Activated CD8-positive, alpha-beta memory T cell treated with anti-CD3 and anti-CD28 coated beads, Interleukin-2, amount 10 ng/mL, durations not matched to agents 7 days and 5 days (primary cell): ENCODE measurements at regions not wholly inside any gene's neighbourhood (a gene's known extent, or its start where the extent isn't known, plus 50 kb on each side); places are given as distances from the start of the nearest gene placed in this dataset.

Experiments used
- ATAC-seq: fragments of 150-1000 bp; cut with Tn5 transposase; one replicate; pipeline ENCODE4 v1.10.0; 2021; ENCODE audit warnings: moderate library complexity
- CTCF ChIA-PET: fragments of 350-600 bp; sonication (Branson Sonifier 250); formaldehyde crosslinking; loops from one replicate; lab custom pipeline; 2021; ENCODE audit warnings: antibody characterized with exemption; lab: Charles Lee
- DNase-seq: peaks from one replicate; pipeline ENCODE4 v3.0.0-alpha.2; 2020
- H3K27ac Mint-ChIP-seq: one replicate; pipeline ENCODE4 v1.8.0; 2021; ENCODE audit warnings: mild to moderate bottlenecking, mixed read lengths
- H3K27me3 Mint-ChIP-seq: one replicate; pipeline ENCODE4 v1.8.0; 2021; ENCODE audit warnings: mixed read lengths
- H3K36me3 Mint-ChIP-seq: one replicate; pipeline ENCODE4 v1.8.0; 2021; ENCODE audit warnings: mild to moderate bottlenecking, mixed read lengths
- H3K4me1 Mint-ChIP-seq: one replicate; pipeline ENCODE4 v1.8.0; 2021; ENCODE audit warnings: mixed read lengths
- H3K4me3 Mint-ChIP-seq: one replicate; pipeline ENCODE4 v1.8.0; 2021; ENCODE audit warnings: mild to moderate bottlenecking, moderate library complexity, mixed read lengths
- H3K9me3 Mint-ChIP-seq: one replicate; pipeline ENCODE4 v1.8.0; 2022; ENCODE audit warnings: low read depth, mixed read lengths

DNA sequence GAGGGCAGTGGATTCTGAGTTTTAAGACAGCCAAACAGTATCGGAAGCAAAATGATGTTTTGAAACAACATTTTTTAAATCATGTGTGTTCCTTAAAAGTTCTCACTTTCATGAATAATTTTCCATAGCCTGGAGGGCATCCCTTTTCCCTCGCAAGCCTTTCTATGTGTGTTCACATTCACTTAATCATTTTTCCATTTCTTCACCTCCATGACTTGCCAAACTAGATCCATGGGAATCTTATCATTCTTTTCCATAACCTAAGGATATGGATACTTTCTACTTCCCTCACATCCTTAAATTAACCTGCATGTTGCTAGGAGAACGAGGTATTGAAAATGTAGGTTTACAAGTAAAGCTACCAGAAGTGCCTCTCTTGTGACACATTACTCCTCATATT is 94.2 kb upstream of the NPVF start:
- no peak for ATAC-seq
- CTCF ChIA-PET: no interaction called here
- Mint-ChIP-seq H3K4me1 (no peaks in the 10 kb centered on the region), H3K9me3 (no peaks in the 10 kb centered on the region), H3K27me3 (peaks cover 21% of the 10 kb centered on the region), H3K4me3 (no peak overlapping the region), H3K27ac (no peak overlapping the region), H3K36me3 (no peaks in the 10 kb centered on the region)
- no peak for DNase-seq

DNA sequence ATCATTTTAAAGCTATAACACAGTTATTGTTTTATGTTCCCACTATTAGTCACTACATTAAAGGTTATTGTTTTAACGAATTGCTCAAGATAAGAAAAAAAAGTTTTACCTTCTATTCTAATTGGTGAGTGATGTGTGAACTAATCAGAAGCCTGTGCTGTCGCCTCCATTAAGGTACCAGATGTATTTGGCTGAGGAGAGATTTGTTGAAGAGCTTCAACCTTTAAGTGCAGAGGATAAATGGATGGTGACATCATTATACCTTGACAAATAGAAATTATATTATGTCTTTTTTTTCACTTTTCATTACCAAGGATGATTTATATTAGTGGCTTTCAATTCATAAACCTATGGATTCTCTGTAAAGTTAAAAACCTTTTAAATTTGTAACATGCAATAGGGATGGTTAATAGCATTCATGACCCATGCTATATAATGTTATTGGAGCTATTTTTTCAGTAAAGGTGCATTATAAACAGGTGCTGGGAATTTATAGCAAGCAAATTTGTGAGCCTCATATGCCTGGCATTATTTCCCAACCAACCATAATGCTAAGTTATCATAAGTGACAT is 97.0 kb upstream of the NPVF start:
- no peaks in the 10 kb centered on the region for H3K4me1 Mint-ChIP-seq
- CTCF ChIA-PET: no interaction called here

DNA sequence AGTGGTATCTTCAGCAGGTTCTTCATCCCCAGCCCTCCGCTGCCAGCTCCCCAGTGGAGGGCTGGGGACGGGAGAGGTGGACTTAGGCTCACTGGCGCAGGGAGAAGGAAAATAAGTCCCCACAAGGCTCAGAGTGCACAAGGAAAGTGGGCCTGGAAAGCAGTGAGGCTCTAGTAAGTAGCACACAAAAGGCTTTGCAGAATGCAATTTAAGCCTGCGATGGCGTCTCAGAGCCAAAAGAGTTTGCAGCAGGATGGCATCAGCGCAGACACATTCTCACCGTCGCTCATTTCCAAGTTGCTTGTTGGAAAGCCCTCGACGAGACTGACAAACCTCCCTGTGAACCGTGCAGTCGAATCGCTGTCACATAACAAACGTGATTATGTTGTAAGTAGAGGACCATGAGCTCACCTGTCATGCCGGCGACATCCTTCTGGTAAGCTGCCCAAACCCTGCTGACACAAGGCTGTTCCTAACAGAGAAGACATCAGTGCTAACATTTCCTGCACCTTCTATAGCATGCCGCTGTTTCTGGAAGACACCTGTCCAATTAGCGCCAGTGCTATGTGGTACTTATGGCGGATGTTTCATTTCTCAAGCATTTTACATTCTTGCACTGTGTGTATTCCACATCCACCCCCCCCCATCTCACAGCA is 98.3 kb upstream of the NPVF start:
- ATAC-seq (no peak), DNase-seq (no peak)
- Mint-ChIP-seq H3K9me3 (no peaks in the 10 kb centered on the region), H3K27ac (no peak overlapping the region), H3K36me3 (no peaks in the 10 kb centered on the region), H3K27me3 (peaks cover 6% of the 10 kb centered on the region), H3K4me3 (no peak overlapping the region), H3K4me1 (no peaks in the 10 kb centered on the region)
- CTCF ChIA-PET: no interaction called here

More for the DNA sequence above, 97.0 kb upstream of the NPVF start:
- Mint-ChIP-seq H3K9me3 (no peaks in the 10 kb centered on the region), H3K27me3 (peaks cover 8% of the 10 kb centered on the region), H3K4me3 (no peak overlapping the region), H3K36me3 (no peaks in the 10 kb centered on the region), H3K27ac (no peak overlapping the region)
- ATAC-seq (no peak), DNase-seq (no peak)

DNA sequence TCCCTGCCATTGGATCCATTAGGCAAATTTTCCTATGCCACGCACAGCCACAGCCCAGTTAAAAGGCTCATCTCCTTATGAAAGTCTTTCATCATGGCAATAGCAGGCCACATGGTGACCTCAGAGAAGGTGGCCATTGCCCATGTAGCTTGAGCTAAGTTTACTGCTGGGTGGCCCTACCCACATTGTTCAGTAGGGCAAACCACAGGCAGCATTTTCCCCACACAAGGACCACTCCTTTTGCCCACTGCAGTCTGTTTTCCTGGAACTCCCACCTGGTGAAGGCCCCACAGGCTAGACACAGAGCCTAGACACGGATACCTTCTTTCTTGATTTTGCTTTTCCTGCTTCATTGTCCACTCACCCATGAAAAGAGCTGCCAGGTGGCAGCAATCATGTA is 101.5 kb upstream of the NPVF start:
- CTCF ChIA-PET: no interaction called here
- Mint-ChIP-seq H3K9me3 (no peaks in the 10 kb centered on the region), H3K27ac (no peak overlapping the region), H3K4me3 (no peak overlapping the region), H3K27me3 (peaks cover 6% of the 10 kb centered on the region), H3K36me3 (no peaks in the 10 kb centered on the region), H3K4me1 (no peaks in the 10 kb centered on the region)
- no peak for ATAC-seq
- no peak for DNase-seq

DNA sequence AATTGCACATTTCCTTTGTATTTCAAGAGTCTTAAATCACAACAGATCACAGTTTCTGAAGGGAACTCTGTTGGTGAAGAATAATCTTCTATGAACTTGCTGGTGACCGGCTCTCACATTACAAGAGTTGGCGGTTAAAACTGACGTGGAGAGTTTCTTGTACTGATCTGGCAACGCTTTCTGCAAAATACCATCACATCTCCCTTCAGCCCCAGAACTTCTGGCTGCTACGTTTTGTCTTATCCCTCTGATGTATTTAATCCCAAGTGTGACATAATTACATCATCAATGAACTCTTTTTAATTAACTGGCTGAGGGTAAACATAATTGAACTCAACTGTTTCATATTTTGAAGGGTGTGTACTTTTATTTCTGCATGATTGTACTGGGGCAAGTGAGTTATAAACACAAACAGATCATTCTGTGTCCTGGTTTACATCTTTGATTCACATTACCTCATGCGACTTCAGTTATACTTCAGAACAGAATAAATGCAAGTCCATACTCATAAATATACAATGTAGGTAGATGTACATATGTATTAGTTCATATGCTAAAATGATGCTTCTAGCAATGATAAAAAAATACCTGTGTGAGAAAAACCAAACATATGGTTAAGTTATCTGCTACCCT is 105.1 kb upstream of the NPVF start:
- H3K9me3 Mint-ChIP-seq: no peaks in the 10 kb centered on the region

DNA sequence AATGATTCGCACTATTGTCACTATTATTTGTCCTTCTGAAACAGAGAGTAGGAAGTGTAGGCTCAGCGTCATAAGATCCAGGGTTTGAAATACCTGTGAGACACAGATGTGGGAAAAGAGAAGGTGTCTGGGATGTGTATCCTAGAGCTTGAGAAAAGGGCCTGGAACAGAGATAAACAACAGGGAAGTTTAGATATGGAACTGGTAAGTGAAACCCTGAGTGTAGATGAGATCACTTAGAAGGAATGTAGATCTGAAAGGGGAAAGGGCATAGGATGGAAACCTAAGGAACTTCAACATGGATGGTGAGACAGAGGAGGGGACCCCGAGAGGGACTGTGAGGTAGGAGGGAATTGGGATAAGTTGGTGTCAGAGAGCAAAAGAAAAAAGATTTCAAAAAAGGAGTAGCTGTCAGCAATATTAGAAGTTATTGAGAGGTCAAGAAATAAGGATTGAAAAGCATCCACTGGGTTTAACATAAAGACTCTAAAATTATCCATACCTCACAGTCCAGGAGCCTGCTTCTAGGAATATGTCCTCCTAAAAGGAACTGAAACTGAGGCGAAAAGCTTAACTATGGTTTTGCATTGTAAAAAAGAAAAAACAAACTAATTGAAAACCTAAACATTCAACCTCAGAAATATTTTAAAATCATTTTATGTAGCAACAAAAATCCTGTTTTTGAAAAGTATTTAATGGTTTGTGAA is 119.2 kb upstream of the NPVF start:
- Mint-ChIP-seq H3K27ac (no peak overlapping the region), H3K27me3 (peaks cover 10% of the 10 kb centered on the region), H3K4me1 (no peaks in the 10 kb centered on the region), H3K9me3 (no peaks in the 10 kb centered on the region), H3K36me3 (no peaks in the 10 kb centered on the region), H3K4me3 (no peak overlapping the region)
- ATAC-seq (no peak), DNase-seq (no peak)
- CTCF ChIA-PET: no interaction called here

More for the DNA sequence above, 105.1 kb upstream of the NPVF start:
- no peak for DNase-seq
- CTCF ChIA-PET: no interaction called here
- Mint-ChIP-seq H3K4me1 (no peaks in the 10 kb centered on the region), H3K27me3 (peaks cover 7% of the 10 kb centered on the region), H3K36me3 (no peaks in the 10 kb centered on the region), H3K4me3 (no peak overlapping the region), H3K27ac (no peak overlapping the region)
- ATAC-seq: no peak

DNA sequence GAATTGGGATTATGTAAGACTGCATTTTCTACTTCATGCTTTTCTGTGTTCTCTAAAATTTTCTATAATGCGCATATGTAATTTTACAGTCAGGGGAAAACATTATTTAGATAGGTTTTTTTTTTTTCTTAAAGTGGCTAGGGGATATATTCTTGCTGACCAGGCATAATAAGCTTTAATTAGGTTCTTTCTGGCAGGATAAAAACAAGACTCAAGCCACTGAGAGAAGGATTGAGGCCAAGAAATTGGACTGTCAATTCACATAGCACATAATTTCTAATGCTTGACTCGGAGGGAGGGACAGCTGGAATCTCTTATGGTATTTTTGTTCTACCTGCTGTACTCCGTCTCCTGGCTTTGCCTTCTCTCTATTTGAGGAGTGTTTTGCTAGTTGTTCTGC is 119.8 kb upstream of the NPVF start:
- CTCF ChIA-PET: no interaction called here
- Mint-ChIP-seq H3K9me3 (no peaks in the 10 kb centered on the region), H3K4me3 (no peak overlapping the region), H3K27ac (no peak overlapping the region), H3K4me1 (no peaks in the 10 kb centered on the region), H3K27me3 (peaks cover 12% of the 10 kb centered on the region), H3K36me3 (no peaks in the 10 kb centered on the region)
- no peak for DNase-seq
- ATAC-seq: no peak

DNA sequence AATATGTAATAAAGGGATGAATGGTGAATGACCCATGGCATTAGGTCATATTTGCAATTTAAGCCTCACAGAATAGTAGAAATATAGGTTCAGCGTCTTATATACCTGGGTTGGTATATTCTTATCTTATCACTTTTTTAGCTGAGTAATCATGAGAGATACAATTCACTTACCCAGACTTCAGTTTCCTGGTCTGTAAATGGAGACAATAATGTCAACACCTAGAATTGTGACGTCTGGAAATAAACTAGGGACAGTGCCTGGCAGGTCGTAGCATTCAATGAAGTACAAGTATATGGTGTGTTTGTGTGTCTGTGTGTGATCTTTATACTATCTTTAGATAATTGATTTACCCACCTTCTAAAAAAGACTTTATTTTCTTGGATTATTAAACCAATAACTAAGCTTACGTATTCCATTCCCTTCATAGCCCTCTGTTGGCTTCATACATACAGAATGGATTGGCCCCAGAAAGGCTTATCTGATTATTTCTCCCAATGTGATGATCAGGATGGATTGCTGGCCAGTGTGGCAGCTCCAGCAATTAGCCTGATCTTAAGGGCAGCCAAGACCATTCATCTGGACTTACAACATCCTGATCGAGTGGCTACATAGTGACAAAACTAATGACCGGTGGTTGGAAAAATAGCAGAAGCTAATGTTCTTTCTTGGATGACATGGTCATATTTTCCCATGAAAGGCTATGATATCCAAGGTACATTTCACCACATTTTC is 121.2 kb upstream of the NPVF start:
- Mint-ChIP-seq H3K27me3 (peaks cover 12% of the 10 kb centered on the region), H3K9me3 (no peaks in the 10 kb centered on the region), H3K4me1 (no peaks in the 10 kb centered on the region), H3K27ac (no peak overlapping the region), H3K4me3 (no peak overlapping the region), H3K36me3 (no peaks in the 10 kb centered on the region)
- ATAC-seq (no peak), DNase-seq (no peak)
- CTCF ChIA-PET: no interaction called here

DNA sequence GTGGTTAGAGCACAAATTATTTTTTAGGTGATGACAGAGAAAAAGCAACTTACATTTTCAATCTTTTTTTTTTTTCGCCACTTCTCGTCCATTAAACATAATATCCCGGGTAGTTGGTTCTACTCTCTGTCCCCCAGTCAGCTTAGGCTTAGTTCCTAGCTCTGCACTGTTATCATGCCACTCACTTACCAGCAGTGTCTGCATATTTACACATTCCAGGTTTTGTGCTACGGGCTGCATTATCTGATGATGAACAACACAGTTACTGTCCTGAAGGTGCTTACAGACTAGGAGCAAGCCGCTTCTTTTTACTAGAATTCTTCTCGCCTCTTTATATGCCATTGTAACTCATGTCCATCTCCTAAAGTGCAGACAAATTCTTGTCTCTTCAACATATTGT is 121.8 kb upstream of the NPVF start:
- H3K36me3 Mint-ChIP-seq: no peaks in the 10 kb centered on the region
- no peak overlapping the region for H3K27ac Mint-ChIP-seq
- ATAC-seq: no peak
- DNase-seq: no peak
- CTCF ChIA-PET: no interaction called here
- no peak overlapping the region for H3K4me3 Mint-ChIP-seq
- H3K9me3 Mint-ChIP-seq: no peaks in the 10 kb centered on the region
- H3K27me3 Mint-ChIP-seq: peaks cover 12% of the 10 kb centered on the region
- no peaks in the 10 kb centered on the region for H3K4me1 Mint-ChIP-seq

DNA sequence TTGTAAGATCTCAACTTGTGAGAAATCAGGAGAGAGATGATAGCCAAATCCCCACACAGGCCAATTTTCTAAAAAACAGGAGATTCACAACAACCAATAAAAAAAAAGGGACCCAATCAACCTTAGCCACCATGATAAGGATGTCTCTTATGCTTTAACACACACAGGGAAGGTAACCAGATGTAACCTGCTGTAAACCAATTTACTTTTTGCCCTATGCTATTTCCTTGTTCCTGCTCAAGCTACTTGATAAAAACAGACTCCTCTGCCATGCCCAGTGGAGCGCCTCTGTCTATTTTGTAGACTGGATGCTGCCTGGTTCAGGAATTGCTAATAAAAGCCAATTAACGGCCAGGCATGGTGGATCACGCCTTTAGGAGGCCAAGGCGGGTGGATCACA is 123.5 kb upstream of the NPVF start:
- CTCF ChIA-PET: no interaction called here
- ATAC-seq: no peak
- no peak overlapping the region for H3K4me3 Mint-ChIP-seq
- no peaks in the 10 kb centered on the region for H3K4me1 Mint-ChIP-seq
- H3K27ac Mint-ChIP-seq: no peak overlapping the region
- peaks cover 12% of the 10 kb centered on the region for H3K27me3 Mint-ChIP-seq
- DNase-seq: no peak
- no peaks in the 10 kb centered on the region for H3K36me3 Mint-ChIP-seq
- no peaks in the 10 kb centered on the region for H3K9me3 Mint-ChIP-seq

DNA sequence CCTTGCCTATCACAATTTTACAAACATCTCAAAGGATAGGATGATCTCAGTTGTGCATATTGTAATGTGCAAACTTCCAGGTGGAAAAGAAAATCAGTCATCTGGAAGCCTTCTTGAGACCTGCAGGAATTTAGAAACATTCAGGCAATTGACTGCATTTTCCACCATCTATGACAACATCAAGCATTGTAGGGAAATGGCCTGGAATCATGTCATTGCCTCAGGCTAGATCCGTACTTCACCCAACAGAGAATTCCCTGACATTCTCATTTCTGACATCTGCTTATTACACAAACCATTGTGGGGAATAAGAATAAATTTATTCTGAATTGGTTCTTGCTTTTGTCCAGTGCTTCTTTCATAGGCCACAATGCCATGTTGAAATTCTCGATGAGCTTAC is 124.9 kb upstream of the NPVF start:
- Mint-ChIP-seq H3K36me3 (no peaks in the 10 kb centered on the region), H3K27me3 (peaks cover 12% of the 10 kb centered on the region), H3K4me3 (no peak overlapping the region), H3K9me3 (no peaks in the 10 kb centered on the region), H3K4me1 (no peaks in the 10 kb centered on the region), H3K27ac (no peak overlapping the region)
- DNase-seq (no peak), ATAC-seq (no peak)
- CTCF ChIA-PET: no interaction called here

DNA sequence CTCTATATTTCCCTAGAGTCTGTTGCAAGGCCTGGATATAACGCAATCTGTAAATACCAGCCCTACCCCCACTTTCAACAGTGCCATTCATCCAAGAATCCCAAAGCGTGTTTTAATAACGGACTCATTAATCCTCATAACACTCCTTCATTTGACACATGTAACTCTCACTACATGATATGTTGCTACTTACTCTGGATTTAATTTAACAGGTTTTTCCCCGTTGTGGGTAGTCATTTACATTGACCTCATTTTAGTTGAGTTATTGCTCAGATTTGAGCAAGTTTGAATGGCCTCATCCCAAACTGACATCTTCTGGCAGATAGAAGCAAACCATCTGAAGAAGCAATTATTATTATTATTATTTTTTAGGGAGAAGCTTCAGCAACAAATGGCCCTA is 125.4 kb upstream of the NPVF start:
- Mint-ChIP-seq H3K4me3 (no peak overlapping the region), H3K9me3 (no peaks in the 10 kb centered on the region), H3K27me3 (peaks cover 8% of the 10 kb centered on the region), H3K36me3 (no peaks in the 10 kb centered on the region), H3K4me1 (no peaks in the 10 kb centered on the region), H3K27ac (no peak overlapping the region)
- DNase-seq (no peak), ATAC-seq (no peak)
- CTCF ChIA-PET: no interaction called here

DNA sequence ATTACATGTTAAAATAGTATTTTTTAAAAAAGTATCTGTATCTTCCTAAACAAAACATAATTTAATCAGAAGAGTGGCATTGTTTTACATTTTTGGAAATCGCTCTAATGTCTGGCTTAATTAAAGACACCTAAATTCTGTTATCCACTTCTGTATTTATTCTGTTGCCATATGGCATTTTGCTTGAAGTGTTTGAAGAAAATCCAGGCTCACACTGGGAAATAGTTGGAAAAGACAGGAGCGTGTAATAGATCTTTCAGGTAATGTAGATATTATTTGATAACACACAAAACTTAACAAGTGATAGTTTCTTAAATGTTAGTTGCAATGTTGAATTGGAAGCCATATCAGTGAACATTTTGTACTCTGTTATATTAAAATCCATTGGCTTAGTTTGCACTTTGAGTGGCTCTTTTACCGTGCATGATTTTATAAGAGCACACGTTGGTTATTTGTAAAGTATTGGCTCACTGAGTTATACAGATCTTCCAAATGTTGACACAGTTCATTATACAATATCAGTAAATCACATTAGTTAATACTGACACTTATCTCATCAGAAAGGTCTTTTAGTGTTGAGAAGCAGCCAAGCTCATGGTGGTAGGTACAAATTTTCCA is 128.4 kb upstream of the NPVF start:
- H3K27me3 Mint-ChIP-seq: peaks cover 3% of the 10 kb centered on the region

More for the DNA sequence above, 128.4 kb upstream of the NPVF start:
- no peak for DNase-seq
- no peaks in the 10 kb centered on the region for H3K36me3 Mint-ChIP-seq
- no peak overlapping the region for H3K27ac Mint-ChIP-seq
- H3K4me1 Mint-ChIP-seq: no peaks in the 10 kb centered on the region
- CTCF ChIA-PET: no interaction called here
- H3K4me3 Mint-ChIP-seq: no peak overlapping the region
- no peaks in the 10 kb centered on the region for H3K9me3 Mint-ChIP-seq
- ATAC-seq: no peak
